BLaER1 (cell line): ENCODE measurements at regions not wholly inside any gene's neighbourhood (a gene's known extent, or its start where the extent isn't known, plus 50 kb on each side); places are given as distances from the start of the nearest gene placed in this dataset.

Source experiments
- H3K27ac ChIP-seq: shearing (Covaris generic); formaldehyde crosslinking; 2 replicates; pipeline ENCODE4 v1.8.1; 2022
- H3K27me3 ChIP-seq: shearing (Covaris generic); formaldehyde crosslinking; 2 replicates; pipeline ENCODE4 v1.8.1; 2022
- H3K36me3 ChIP-seq: shearing (Covaris generic); formaldehyde crosslinking; 2 replicates; pipeline ENCODE4 v1.8.1; 2022
- H3K4me1 ChIP-seq: shearing (Covaris generic); formaldehyde crosslinking; 2 replicates; pipeline ENCODE4 v1.8.1; 2022
- H3K4me2 ChIP-seq: shearing (Covaris generic); formaldehyde crosslinking; 2 replicates; pipeline ENCODE4 v1.8.1; 2022
- H3K4me3 ChIP-seq: shearing (Covaris generic); formaldehyde crosslinking; 2 replicates; pipeline ENCODE4 v1.8.1; 2022
- H3K9ac ChIP-seq: shearing (Covaris generic); formaldehyde crosslinking; 2 replicates; pipeline ENCODE4 v1.8.1; 2022
- H3K9me3 ChIP-seq: shearing (Covaris generic); formaldehyde crosslinking; 2 replicates; pipeline ENCODE4 v1.8.1; 2022
- H4K20me1 ChIP-seq: shearing (Covaris generic); formaldehyde crosslinking; 2 replicates; pipeline ENCODE4 v1.8.1; 2022
- Cebpa-rat ChIP-seq: shearing (Covaris generic); IDR thresholded peaks from 2 replicates; pipeline ENCODE4 v1.8.1; 2022

- Histone ChIP-seq H4K20me1 (no peaks in the 10 kb centered on the region), H3K27me3 (no peaks in the 10 kb centered on the region), H3K4me2 (no peak overlapping the region), H3K9ac (no peak overlapping the region), H3K36me3 (no peaks in the 10 kb centered on the region), H3K27ac (no peak overlapping the region), H3K4me3 (no peak overlapping the region), H3K9me3 (no peaks in the 10 kb centered on the region), H3K4me1 (no peaks in the 10 kb centered on the region)
- no peak for TF ChIP-seq Cebpa-rat
These were observed 117.9 kb upstream of the ESRRG start for GRCh38 chr1:216841165-216841564.

GRCh38 chr1:216836316-216836715 is 113.1 kb upstream of the ESRRG start:
- Histone ChIP-seq H3K4me3 (no peak overlapping the region), H3K9ac (no peak overlapping the region), H3K9me3 (no peaks in the 10 kb centered on the region), H3K27ac (no peak overlapping the region), H4K20me1 (no peaks in the 10 kb centered on the region), H3K4me1 (0 out of 2 replicates have a peak, but pooled peaks cover under 1% of the 10 kb centered on the region), H3K4me2 (no peak overlapping the region), H3K36me3 (no peaks in the 10 kb centered on the region), H3K27me3 (no peaks in the 10 kb centered on the region)
- TF ChIP-seq Cebpa-rat: no peak

GRCh38 chr1:216833509-216833908 is 110.3 kb upstream of the ESRRG start:
- Histone ChIP-seq H3K36me3 (no peaks in the 10 kb centered on the region), H3K4me3 (no peak overlapping the region), H3K9me3 (no peaks in the 10 kb centered on the region), H3K9ac (no peak overlapping the region), H3K4me1 (peaks cover 8% of the 10 kb centered on the region; the same call in 1 of the 2 replicates), H3K4me2 (no peak overlapping the region), H3K27ac (no peak overlapping the region), H3K27me3 (no peaks in the 10 kb centered on the region), H4K20me1 (no peaks in the 10 kb centered on the region)
- no peak for TF ChIP-seq Cebpa-rat

GRCh38 chr1:216832192-216832591 is 109.0 kb upstream of the ESRRG start:
- no peaks in the 10 kb centered on the region for H4K20me1 ChIP-seq
- no peak overlapping the region for H3K9ac ChIP-seq
- H3K4me1 ChIP-seq: peaks cover 8% of the 10 kb centered on the region; the same call in 1 of the 2 replicates
- TF ChIP-seq Cebpa-rat: no peak
- no peak overlapping the region for H3K27ac ChIP-seq
- H3K4me2 ChIP-seq: no peak overlapping the region
- H3K27me3 ChIP-seq: no peaks in the 10 kb centered on the region
- no peaks in the 10 kb centered on the region for H3K9me3 ChIP-seq
- H3K4me3 ChIP-seq: no peak overlapping the region
- no peaks in the 10 kb centered on the region for H3K36me3 ChIP-seq

GRCh38 chr1:216830424-216831210 is 107.4 kb upstream of the ESRRG start:
- no peak for TF ChIP-seq Cebpa-rat
- H3K27ac ChIP-seq: no peak overlapping the region
- H4K20me1 ChIP-seq: no peaks in the 10 kb centered on the region
- no peaks in the 10 kb centered on the region for H3K9me3 ChIP-seq
- no peaks in the 10 kb centered on the region for H3K27me3 ChIP-seq
- no peak overlapping the region for H3K4me2 ChIP-seq
- no peak overlapping the region for H3K9ac ChIP-seq
- no peak overlapping the region for H3K4me3 ChIP-seq
- H3K36me3 ChIP-seq: no peaks in the 10 kb centered on the region
- H3K4me1 ChIP-seq: peaks cover 8% of the 10 kb centered on the region; the same call in 1 of the 2 replicates

GRCh38 chr1:216827251-216827650 is 104.0 kb upstream of the ESRRG start:
- Histone ChIP-seq H3K36me3 (no peaks in the 10 kb centered on the region), H3K27me3 (no peaks in the 10 kb centered on the region), H3K4me2 (no peak overlapping the region), H3K4me1 (peaks cover 8% of the 10 kb centered on the region; the same call in 1 of the 2 replicates), H3K9me3 (no peaks in the 10 kb centered on the region), H3K4me3 (no peak overlapping the region), H3K27ac (no peak overlapping the region), H3K9ac (no peak overlapping the region), H4K20me1 (no peaks in the 10 kb centered on the region)
- no peak for TF ChIP-seq Cebpa-rat

- Histone ChIP-seq H3K27ac (no peak overlapping the region), H4K20me1 (no peaks in the 10 kb centered on the region), H3K4me3 (no peak overlapping the region), H3K4me2 (no peak overlapping the region), H3K9ac (no peak overlapping the region), H3K4me1 (peaks cover 8% of the 10 kb centered on the region; the same call in 1 of the 2 replicates), H3K27me3 (no peaks in the 10 kb centered on the region), H3K9me3 (no peaks in the 10 kb centered on the region), H3K36me3 (no peaks in the 10 kb centered on the region)
- TF ChIP-seq Cebpa-rat: no peak
These were observed 103.4 kb upstream of the ESRRG start for GRCh38 chr1:216826646-216827045.

GRCh38 chr1:216826214-216826613 is 103.0 kb upstream of the ESRRG start:
- Histone ChIP-seq H4K20me1 (no peaks in the 10 kb centered on the region), H3K36me3 (no peaks in the 10 kb centered on the region), H3K27ac (no peak overlapping the region), H3K4me1 (peaks cover 6% of the 10 kb centered on the region; the same call in 1 of the 2 replicates), H3K9ac (no peak overlapping the region), H3K4me3 (no peak overlapping the region), H3K4me2 (no peak overlapping the region), H3K9me3 (no peaks in the 10 kb centered on the region), H3K27me3 (no peaks in the 10 kb centered on the region)
- no peak for TF ChIP-seq Cebpa-rat

- no peaks in the 10 kb centered on the region for H3K9me3 ChIP-seq
- H3K27me3 ChIP-seq: no peaks in the 10 kb centered on the region
- TF ChIP-seq Cebpa-rat: no peak
- no peaks in the 10 kb centered on the region for H3K36me3 ChIP-seq
- no peaks in the 10 kb centered on the region for H4K20me1 ChIP-seq
- H3K9ac ChIP-seq: no peak overlapping the region
- no peak overlapping the region for H3K4me3 ChIP-seq
- no peaks in the 10 kb centered on the region for H3K4me1 ChIP-seq
- H3K4me2 ChIP-seq: no peak overlapping the region
- no peak overlapping the region for H3K27ac ChIP-seq
These were observed 102.3 kb upstream of the ESRRG start for GRCh38 chr1:216825557-216825956.

- Histone ChIP-seq H3K27ac (no peak overlapping the region), H3K4me2 (no peak overlapping the region), H4K20me1 (no peaks in the 10 kb centered on the region), H3K4me1 (no peaks in the 10 kb centered on the region), H3K4me3 (no peak overlapping the region), H3K36me3 (no peaks in the 10 kb centered on the region), H3K27me3 (no peaks in the 10 kb centered on the region), H3K9ac (no peak overlapping the region), H3K9me3 (no peaks in the 10 kb centered on the region)
- TF ChIP-seq Cebpa-rat: no peak
These were observed 101.3 kb upstream of the ESRRG start for GRCh38 chr1:216824511-216824910.
